WTC11 (cell line): ENCODE measurements at regions not wholly inside any gene's neighbourhood (a gene's known extent, or its start where the extent isn't known, plus 50 kb on each side); places are given as distances from the start of the nearest gene placed in this dataset.

ENCODE experiments used
- ATAC-seq: fragments of 200-7000 bp; cut with Tn5 transposase; 2 replicates; pipeline ENCODE4 v1.10.0; 2021; ENCODE audit warnings: mild to moderate bottlenecking, moderate library complexity
- CTCF ChIA-PET: fragments of 300-600 bp; sonication (Branson Sonifier 250); formaldehyde crosslinking; loops from one replicate; lab custom pipeline; 2021; ENCODE audit warnings: antibody characterized with exemption; lab: Charles Lee
- POLR2A ChIA-PET: fragments of 350-600 bp; sonication (Branson Sonifier 250); formaldehyde crosslinking; loops from one replicate; lab custom pipeline; 2021; ENCODE audit warnings: antibody characterized with exemption; lab: Charles Lee
- DNase-seq: peaks from one replicate; pipeline ENCODE4 v3.0.0; 2021; ENCODE audit warnings: low spot score
- H3K27ac Mint-ChIP-seq: 2 replicates; pipeline ENCODE4 v1.8.0; 2021; ENCODE audit warnings: mixed read lengths
- H3K27me3 Mint-ChIP-seq: 2 replicates; pipeline ENCODE4 v1.8.0; 2021; ENCODE audit warnings: low read depth, mild to moderate bottlenecking, moderate library complexity, mixed read lengths
- H3K36me3 Mint-ChIP-seq: 2 replicates; pipeline ENCODE4 v1.8.0; 2021; ENCODE audit warnings: mixed read lengths
- H3K4me1 Mint-ChIP-seq: 2 replicates; pipeline ENCODE4 v1.8.0; 2022; ENCODE audit warnings: mixed read lengths
- H3K4me3 Mint-ChIP-seq: 2 replicates; pipeline ENCODE4 v1.8.0; 2021; ENCODE audit warnings: mild to moderate bottlenecking, moderate library complexity, mixed read lengths
- H3K9me3 Mint-ChIP-seq: 2 replicates; pipeline ENCODE4 v1.8.0; 2021; ENCODE audit warnings: mixed read lengths
- HMGA2 ChIP-seq: fragments of 250-450 bp; sonication (Bioruptor Pico); IDR thresholded peaks from 2 replicates; pipeline ENCODE4 v1.4.0; 2021; ENCODE audit warnings: mild to moderate bottlenecking, moderate library complexity
- JUN ChIP-seq: sonication (generic); formaldehyde crosslinking; IDR thresholded peaks from 2 replicates; pipeline ENCODE4 v1.8.0; 2023; ENCODE audit warnings: mild to moderate bottlenecking, missing genetic modification reagents
- NFATC4 ChIP-seq: fragments of 250-450 bp; sonication (Bioruptor Pico); IDR thresholded peaks from 2 replicates; pipeline ENCODE4 v1.9.0; 2021; ENCODE audit warnings: mild to moderate bottlenecking
- NR1H2 ChIP-seq: sonication (generic); formaldehyde crosslinking; IDR thresholded peaks from 2 replicates; pipeline ENCODE4 v1.9.0; 2021; ENCODE audit warnings: mild to moderate bottlenecking, moderate library complexity, missing genetic modification reagents
- NR2C2 ChIP-seq: sonication (generic); formaldehyde crosslinking; IDR thresholded peaks from 2 replicates; pipeline ENCODE4 v1.8.0; 2022; ENCODE audit warnings: mild to moderate bottlenecking, missing genetic modification reagents
- NR3C1 ChIP-seq: sonication (generic); formaldehyde crosslinking; conservative IDR thresholded peaks from 2 replicates; pipeline ENCODE4 v1.8.1; 2023; ENCODE audit warnings: low read depth, mild to moderate bottlenecking, missing genetic modification reagents
- SOX15 ChIP-seq: fragments of 250-450 bp; sonication (Bioruptor Pico); IDR thresholded peaks from 2 replicates; pipeline ENCODE4 v1.9.0; 2021; ENCODE audit warnings: mild to moderate bottlenecking
- TEAD4 ChIP-seq: sonication (generic); formaldehyde crosslinking; IDR thresholded peaks from 2 replicates; pipeline ENCODE4 v1.8.0; 2022; ENCODE audit warnings: mild to moderate bottlenecking, missing genetic modification reagents
- TP53 ChIP-seq: sonication (generic); formaldehyde crosslinking; IDR thresholded peaks from 2 replicates; pipeline ENCODE4 v1.8.1; 2023; ENCODE audit warnings: mild to moderate bottlenecking, missing genetic modification reagents
- ZNF138 ChIP-seq: sonication (generic); formaldehyde crosslinking; conservative IDR thresholded peaks from 2 replicates; pipeline ENCODE4 v1.8.1; 2022; ENCODE audit warnings: mild to moderate bottlenecking, moderate library complexity, missing genetic modification reagents
- ZNF317 ChIP-seq: sonication (generic); formaldehyde crosslinking; IDR thresholded peaks from 2 replicates; pipeline ENCODE4 v1.8.1; 2023; ENCODE audit warnings: low read depth, mild to moderate bottlenecking, moderate library complexity, missing genetic modification reagents, borderline replicate concordance
- ZNF396 ChIP-seq: fragments of 250-450 bp; sonication (Bioruptor Pico); IDR thresholded peaks from 2 replicates; pipeline ENCODE4 v1.8.0; 2021; ENCODE audit warnings: mild to moderate bottlenecking, moderate library complexity, borderline replicate concordance
- TF ChIP-seq, protein P1 (sequence below): fragments of 250-450 bp; sonication (Bioruptor Pico); IDR thresholded peaks from 2 replicates; pipeline ENCODE4 v1.9.0; 2021; ENCODE audit warnings: mild to moderate bottlenecking, borderline replicate concordance
- TF ChIP-seq, protein P2 (sequence below): fragments of 250-450 bp; sonication (Bioruptor Pico); IDR thresholded peaks from 2 replicates; pipeline ENCODE4 v1.8.0; 2021; ENCODE audit warnings: mild to moderate bottlenecking
- TF ChIP-seq, protein P3 (sequence below): sonication (generic); formaldehyde crosslinking; IDR thresholded peaks from 2 replicates; pipeline ENCODE4 v1.8.0; 2023; ENCODE audit warnings: missing genetic modification reagents
- TF ChIP-seq, protein P4 (sequence below): sonication (generic); formaldehyde crosslinking; IDR thresholded peaks from 2 replicates; pipeline ENCODE4 v1.8.1; 2022; ENCODE audit warnings: missing genetic modification reagents, borderline replicate concordance
- TF ChIP-seq, protein P5 (sequence below): sonication (generic); formaldehyde crosslinking; IDR thresholded peaks from 2 replicates; pipeline ENCODE4 v1.8.0; 2022; ENCODE audit warnings: mild to moderate bottlenecking, missing genetic modification reagents
- TF ChIP-seq, protein P6 (sequence below): fragments of 250-450 bp; sonication (Bioruptor Pico); IDR thresholded peaks from 2 replicates; pipeline ENCODE4 v1.9.0; 2021; ENCODE audit warnings: moderate library complexity, mild to moderate bottlenecking, inconsistent platforms, borderline replicate concordance

DNA sequence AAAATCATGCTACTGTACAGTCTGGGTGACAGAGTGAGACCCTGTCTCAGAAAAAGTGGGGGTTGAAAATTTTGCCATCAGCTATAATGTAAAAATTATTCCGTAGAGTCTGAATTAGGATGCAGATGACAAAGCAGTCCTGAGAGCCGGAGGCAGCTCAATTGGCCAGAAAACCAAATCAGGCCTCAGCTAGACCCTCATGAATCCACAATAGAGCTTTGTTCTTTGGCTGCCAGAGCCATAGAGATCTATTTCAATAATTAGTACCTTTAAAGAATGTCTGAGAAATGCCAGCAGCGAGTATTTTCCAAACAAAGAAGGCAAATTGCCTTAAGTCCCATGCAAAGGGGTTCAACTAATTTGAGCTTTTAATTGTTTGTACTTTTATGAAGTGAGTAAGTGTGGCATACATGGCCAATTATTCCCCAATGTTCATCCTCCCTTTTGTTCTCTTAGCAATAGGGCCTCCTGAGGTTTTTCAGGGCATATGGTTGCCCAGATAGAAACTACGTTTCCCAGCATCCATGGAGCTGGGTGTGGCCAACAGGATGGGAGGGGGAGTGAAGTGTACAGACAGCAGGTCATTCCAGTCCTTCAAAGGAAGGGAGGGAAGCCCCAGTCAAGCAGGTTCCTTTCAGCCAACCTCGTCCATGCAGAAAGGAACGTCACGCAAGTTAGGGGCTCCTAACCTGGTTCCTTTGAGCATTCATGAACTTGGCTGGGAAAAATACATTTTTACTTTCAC is 211.3 kb upstream of the APCDD1 start:
- H3K27me3 Mint-ChIP-seq, result no peaks in the 10 kb centered on the region
- CTCF ChIA-PET, result no interaction called here
- no peak overlapping the region for H3K4me3 Mint-ChIP-seq
- no peaks in the 10 kb centered on the region for H3K36me3 Mint-ChIP-seq
- TF ChIP-seq NR3C1 (CRISPR knock-in tag) (no peak), SOX15 (CRISPR knock-in tag) (no peak), ZNF317 (CRISPR knock-in tag) (no peak), ZNF396 (no peak), NR2C2 (CRISPR knock-in tag) (no peak), NR1H2 (CRISPR knock-in tag) (no peak), HMGA2 (CRISPR knock-in tag) (no peak), ZNF138 (no peak), TEAD4 (CRISPR knock-in tag) (no peak), JUN (CRISPR knock-in tag) (no peak), TP53 (CRISPR knock-in tag) (no peak), NFATC4 (CRISPR knock-in tag) (no peak)
- TF ChIP-seq, protein P1, sequence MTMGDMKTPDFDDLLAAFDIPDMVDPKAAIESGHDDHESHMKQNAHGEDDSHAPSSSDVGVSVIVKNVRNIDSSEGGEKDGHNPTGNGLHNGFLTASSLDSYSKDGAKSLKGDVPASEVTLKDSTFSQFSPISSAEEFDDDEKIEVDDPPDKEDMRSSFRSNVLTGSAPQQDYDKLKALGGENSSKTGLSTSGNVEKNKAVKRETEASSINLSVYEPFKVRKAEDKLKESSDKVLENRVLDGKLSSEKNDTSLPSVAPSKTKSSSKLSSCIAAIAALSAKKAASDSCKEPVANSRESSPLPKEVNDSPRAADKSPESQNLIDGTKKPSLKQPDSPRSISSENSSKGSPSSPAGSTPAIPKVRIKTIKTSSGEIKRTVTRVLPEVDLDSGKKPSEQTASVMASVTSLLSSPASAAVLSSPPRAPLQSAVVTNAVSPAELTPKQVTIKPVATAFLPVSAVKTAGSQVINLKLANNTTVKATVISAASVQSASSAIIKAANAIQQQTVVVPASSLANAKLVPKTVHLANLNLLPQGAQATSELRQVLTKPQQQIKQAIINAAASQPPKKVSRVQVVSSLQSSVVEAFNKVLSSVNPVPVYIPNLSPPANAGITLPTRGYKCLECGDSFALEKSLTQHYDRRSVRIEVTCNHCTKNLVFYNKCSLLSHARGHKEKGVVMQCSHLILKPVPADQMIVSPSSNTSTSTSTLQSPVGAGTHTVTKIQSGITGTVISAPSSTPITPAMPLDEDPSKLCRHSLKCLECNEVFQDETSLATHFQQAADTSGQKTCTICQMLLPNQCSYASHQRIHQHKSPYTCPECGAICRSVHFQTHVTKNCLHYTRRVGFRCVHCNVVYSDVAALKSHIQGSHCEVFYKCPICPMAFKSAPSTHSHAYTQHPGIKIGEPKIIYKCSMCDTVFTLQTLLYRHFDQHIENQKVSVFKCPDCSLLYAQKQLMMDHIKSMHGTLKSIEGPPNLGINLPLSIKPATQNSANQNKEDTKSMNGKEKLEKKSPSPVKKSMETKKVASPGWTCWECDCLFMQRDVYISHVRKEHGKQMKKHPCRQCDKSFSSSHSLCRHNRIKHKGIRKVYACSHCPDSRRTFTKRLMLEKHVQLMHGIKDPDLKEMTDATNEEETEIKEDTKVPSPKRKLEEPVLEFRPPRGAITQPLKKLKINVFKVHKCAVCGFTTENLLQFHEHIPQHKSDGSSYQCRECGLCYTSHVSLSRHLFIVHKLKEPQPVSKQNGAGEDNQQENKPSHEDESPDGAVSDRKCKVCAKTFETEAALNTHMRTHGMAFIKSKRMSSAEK (CRISPR knock-in tag), result no peak
- TF ChIP-seq, protein P2, sequence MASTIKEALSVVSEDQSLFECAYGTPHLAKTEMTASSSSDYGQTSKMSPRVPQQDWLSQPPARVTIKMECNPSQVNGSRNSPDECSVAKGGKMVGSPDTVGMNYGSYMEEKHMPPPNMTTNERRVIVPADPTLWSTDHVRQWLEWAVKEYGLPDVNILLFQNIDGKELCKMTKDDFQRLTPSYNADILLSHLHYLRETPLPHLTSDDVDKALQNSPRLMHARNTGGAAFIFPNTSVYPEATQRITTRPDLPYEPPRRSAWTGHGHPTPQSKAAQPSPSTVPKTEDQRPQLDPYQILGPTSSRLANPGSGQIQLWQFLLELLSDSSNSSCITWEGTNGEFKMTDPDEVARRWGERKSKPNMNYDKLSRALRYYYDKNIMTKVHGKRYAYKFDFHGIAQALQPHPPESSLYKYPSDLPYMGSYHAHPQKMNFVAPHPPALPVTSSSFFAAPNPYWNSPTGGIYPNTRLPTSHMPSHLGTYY (CRISPR knock-in tag), result no peak
- TF ChIP-seq, protein P3, sequence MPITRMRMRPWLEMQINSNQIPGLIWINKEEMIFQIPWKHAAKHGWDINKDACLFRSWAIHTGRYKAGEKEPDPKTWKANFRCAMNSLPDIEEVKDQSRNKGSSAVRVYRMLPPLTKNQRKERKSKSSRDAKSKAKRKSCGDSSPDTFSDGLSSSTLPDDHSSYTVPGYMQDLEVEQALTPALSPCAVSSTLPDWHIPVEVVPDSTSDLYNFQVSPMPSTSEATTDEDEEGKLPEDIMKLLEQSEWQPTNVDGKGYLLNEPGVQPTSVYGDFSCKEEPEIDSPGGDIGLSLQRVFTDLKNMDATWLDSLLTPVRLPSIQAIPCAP (CRISPR knock-in tag), result no peak
- TF ChIP-seq, protein P4, sequence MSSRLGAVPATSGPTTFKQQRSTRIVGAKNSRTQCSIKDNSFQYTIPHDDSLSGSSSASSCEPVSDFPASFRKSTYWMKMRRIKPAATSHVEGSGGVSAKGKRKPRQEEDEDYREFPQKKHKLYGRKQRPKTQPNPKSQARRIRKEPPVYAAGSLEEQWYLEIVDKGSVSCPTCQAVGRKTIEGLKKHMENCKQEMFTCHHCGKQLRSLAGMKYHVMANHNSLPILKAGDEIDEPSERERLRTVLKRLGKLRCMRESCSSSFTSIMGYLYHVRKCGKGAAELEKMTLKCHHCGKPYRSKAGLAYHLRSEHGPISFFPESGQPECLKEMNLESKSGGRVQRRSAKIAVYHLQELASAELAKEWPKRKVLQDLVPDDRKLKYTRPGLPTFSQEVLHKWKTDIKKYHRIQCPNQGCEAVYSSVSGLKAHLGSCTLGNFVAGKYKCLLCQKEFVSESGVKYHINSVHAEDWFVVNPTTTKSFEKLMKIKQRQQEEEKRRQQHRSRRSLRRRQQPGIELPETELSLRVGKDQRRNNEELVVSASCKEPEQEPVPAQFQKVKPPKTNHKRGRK (CRISPR knock-in tag), result no peak
- TF ChIP-seq, protein P5, sequence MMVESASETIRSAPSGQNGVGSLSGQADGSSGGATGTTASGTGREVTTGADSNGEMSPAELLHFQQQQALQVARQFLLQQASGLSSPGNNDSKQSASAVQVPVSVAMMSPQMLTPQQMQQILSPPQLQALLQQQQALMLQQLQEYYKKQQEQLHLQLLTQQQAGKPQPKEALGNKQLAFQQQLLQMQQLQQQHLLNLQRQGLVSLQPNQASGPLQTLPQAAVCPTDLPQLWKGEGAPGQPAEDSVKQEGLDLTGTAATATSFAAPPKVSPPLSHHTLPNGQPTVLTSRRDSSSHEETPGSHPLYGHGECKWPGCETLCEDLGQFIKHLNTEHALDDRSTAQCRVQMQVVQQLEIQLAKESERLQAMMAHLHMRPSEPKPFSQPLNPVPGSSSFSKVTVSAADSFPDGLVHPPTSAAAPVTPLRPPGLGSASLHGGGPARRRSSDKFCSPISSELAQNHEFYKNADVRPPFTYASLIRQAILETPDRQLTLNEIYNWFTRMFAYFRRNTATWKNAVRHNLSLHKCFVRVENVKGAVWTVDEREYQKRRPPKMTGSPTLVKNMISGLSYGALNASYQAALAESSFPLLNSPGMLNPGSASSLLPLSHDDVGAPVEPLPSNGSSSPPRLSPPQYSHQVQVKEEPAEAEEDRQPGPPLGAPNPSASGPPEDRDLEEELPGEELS (CRISPR knock-in tag), result no peak
- TF ChIP-seq, protein P6, sequence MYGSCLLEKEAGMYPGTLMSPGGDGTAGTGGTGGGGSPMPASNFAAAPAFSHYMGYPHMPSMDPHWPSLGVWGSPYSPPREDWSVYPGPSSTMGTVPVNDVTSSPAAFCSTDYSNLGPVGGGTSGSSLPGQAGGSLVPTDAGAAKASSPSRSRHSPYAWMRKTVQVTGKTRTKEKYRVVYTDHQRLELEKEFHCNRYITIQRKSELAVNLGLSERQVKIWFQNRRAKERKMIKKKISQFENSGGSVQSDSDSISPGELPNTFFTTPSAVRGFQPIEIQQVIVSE (CRISPR knock-in tag), result no peak
- DNase-seq (peak; percentile 30), ATAC-seq (peak; percentile 94)
- no peaks in the 10 kb centered on the region for H3K9me3 Mint-ChIP-seq
- POLR2A ChIA-PET, result interaction anchor here (0.9 to 1.0 kb wide), 2 partner anchors 13 to 141 kb away, joined by 3 to 4 read pairs; no protein-coding TSS in a partner anchor
- H3K4me1 Mint-ChIP-seq, result peaks cover 14% of the 10 kb centered on the region
- no peak overlapping the region for H3K27ac Mint-ChIP-seq
